NCI-H2029 (cell line): ENCODE measurements at regions not wholly inside any gene's neighbourhood (a gene's known extent, or its start where the extent isn't known, plus 50 kb on each side); places are given as distances from the start of the nearest gene placed in this dataset.
"Not testable (repeated sequence)": the region's sequence is repeated elsewhere in the genome, so short reads cannot be mapped to it uniquely, and the experiment has no call there.

Source experiments
- DNase-seq: peaks from one replicate; lab custom pipeline; 2025; lab: John Stamatoyannopoulos, UW

DNA sequence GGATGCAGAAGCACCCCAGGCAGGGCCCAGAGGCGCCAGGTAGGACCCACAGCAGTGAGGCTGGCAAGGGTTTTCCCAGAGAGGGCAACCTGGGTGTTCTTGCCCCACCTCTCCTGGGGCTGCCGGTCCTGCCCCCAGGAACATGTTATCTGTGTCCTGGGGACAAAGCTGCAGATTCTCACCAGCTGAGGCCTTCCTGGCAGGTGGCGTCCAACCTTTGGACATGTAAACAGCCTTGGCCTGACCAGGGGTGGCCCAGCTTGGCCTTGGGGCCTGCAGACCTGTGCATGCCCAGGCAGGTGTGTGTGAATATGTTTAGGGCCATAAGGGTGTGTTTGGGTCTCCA lies 101.8 kb upstream of the LARP1 start:
- no peak for DNase-seq

DNA sequence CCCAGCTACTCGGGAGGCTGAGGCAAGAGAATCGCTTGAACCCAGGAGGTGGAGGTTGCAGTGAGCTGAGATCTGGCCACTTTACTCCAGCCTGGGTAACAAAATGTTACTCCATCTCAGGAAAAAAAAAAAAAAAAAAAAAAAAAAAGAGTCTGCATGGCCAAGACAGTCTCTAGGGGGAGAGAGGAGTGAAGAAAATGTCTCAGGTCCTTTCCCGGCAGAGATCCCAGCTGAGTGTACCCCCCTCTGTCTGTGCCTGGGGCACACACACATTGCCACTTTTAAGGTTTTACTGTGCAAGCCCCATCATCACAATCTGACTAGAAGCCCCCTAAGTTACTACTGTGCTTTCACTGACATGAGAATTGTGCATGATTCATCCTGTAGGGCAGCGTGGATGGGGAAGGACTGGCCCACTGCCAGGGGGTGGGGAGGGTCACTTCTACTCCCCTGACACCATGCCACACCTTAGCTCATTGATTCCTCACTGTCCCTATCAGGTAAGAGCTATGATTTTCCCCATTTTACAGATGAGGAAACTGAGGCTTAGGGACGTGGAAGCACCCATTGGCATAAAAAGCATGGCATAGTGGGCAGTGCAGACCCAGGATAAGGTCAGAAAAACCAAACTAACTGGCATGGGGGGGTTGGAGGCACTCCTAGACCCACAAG lies 102.3 kb upstream of the LARP1 start:
- no peak for DNase-seq

DNA sequence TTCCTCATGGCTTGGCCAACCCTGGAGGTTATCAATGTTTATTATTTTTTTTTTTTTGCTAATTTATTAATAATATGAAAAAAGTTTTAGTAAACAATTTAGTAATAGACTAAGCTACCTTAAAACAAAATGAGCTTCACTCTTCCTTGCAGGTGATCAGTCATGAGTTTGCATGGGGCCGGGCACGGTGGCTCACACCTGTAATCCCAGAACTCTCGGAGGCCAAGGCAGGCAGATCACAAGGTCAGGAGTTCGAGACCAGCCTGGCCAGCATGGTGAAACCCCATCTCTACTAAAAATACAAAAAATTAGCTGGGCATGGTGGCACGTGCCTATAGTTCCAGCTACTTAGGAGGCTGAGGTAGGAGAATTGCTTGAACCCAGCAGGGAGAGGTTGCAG lies 103.4 kb upstream of the LARP1 start:
- DNase-seq: not testable (repeated sequence)

DNA sequence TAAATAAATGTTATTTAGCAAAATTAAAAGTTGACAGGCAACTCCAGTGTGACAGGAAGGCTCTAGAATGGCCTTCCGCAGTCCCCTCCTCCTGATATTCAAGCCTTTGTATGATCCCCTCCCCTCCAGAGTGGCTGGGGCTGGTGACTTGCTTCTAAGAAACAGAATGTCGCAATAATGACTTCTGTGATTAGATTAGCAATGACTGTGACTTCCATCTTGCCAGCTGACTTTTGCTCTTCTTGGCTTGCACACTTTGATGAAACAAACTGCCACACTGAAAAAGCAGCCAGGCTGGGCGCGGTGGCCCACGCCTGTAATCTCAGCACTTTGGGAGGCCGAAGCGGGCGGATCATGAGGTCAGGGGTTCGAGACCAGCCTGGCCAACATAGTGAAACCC lies 106.5 kb upstream of the LARP1 start:
- no peak for DNase-seq

DNA sequence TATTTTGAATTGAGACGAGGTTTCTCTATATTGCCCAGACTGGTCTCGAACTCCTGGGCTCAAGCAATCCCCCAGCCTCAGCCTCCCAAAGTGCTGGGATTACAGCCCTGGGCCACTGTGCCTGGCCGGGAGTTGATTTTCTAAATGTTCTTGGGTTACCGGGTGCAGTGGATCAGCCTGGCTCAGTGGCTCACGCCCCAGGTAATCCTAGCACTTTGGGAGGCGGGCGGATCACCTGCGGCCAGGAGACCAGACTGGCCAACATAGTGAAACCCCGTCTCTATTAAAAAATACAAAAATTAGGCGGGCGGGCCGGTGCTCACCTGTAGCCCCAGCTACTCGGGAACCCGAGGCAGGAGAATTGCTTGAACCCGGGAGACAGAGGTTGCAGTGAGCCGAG lies 106.9 kb upstream of the LARP1 start:
- DNase-seq: no peak

- no peak for DNase-seq
Measured at GRCh38 chr5:154647761-154648145, 107.4 kb upstream of the LARP1 start.

DNA sequence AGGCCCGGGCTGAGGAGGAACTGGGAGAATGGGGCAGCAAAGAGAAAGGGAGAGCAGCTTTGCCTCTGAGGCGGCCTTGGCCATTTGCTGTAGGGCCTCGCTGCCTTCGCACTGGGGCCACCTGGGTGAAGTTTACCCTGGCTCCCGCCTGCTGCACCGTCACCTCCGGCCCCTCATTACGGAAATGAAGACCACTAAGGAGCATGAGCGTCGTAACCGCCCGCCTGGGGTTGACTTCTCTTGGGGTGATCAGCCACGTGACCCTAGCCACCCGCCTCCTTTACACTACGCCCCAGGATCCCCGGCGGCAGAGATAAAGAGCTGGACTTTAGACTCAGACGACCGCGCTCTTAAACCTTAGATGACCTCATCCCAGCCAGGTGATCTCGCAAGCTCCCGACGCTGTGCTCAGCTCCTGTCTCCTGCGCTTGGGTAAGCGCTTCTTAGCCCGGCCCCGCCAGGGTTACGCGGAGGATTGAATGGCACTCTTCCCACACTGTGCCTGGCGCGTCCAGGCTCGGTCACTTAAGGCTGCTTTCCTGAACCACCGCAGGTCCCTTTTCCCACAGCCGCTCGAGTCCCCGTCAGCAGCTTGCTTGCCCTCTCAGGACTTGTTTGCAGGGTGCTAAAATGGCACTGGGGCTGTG lies 107.9 kb upstream of the LARP1 start:
- DNase-seq: peak; percentile 12

GRCh38 chr5:154646745-154647113 lies 108.4 kb upstream of the LARP1 start:
- DNase-seq: no peak

DNA sequence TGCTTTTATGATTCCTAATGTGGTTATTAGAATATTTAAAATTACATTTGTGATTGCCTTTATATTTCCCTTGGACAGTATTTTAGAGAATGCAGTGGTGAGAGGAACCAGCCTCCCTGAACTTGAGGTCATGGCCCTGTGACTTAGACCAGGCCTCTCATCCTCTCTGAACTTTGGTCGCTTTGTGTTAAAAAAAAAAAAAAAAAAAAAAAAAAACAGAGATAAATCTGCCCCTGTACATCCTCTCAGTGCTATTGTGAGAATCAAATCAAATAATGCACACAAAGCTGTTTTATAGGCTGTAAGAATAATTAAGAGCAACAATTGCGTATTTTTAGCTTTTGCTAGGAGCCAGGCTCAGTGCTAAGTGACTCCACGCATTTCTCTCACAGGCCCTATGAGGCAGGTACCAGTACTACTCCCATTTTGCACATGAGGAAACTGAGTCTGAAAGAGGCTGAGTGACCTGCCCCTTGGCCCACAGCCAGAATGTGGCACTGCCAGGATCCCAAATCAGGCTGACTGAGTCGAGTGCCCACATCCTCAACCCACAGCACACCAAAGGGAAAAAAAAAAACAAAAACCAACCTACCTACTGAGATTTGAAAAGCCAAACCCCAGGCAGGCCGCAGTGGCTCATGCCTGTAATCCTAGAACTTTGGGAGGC lies 110.3 kb upstream of the LARP1 start:
- no peak for DNase-seq

GRCh38 chr5:154642499-154643245 lies 112.5 kb upstream of the LARP1 start:
- DNase-seq: no peak

GRCh38 chr5:154640213-154640831 lies 114.9 kb upstream of the LARP1 start:
- not testable (repeated sequence) for DNase-seq

GRCh38 chr5:154636786-154637185 lies 118.4 kb upstream of the LARP1 start:
- not testable (repeated sequence) for DNase-seq

DNA sequence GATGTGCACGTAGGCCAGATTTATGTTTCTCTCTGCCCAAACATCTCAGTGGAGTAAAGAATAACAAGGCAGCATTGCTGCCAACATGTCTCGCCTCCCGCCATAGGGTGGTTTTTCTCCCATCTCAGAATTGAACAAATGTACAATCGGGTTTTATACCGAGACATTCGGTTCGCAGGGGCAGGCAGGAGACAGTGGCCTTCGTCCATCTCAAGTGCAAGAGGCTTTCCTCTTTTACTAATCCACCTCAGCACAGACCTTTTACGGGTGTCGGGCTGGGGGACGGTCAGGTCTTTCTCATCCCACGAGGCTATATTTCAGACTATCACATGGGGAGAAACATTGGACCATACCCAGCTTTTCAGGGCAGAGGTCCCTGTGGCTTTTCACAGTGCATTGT lies 118.9 kb upstream of the LARP1 start:
- not testable (repeated sequence) for DNase-seq

DNA sequence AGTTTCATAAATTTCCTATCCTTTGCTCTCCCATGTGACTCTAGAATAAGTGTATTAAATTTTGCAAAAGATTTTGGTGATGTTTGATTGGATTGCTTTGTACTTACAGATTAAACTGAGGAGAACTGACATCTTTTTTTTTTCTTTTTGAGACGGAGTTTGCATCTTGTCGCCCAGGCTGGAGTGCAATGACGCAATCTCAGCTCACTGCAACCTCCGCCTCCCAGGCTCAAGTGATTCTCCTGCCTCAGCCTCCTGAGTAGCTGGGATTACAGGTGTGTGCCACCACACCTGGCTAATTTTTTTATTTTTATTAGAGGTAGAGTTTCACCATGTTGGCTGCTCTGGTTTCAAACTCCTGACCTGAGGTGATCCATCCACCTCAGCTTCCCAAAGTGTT lies 121.4 kb upstream of the LARP1 start:
- not testable (repeated sequence) for DNase-seq

DNA sequence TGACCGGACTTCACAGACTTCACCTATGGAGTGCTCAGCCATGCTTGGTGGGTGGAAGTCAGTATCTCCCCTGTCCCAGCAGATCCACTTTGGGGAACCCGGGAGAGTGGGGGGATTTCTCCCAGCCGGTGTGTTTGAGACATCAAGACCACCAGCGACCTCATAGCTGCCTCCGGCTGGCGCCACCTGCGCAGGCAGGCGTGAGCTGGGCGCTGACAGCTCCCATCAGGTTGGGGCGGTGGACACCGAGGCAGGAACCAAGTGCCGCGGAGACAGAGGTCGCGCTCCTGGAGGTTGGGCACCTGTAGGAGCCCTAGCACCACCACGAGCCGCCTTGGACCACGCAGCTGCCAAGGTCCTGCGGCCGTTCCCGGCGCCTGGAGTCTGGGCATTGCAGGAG lies 124.0 kb upstream of the LARP1 start:
- DNase-seq: no peak

- DNase-seq: no peak
Measured at GRCh38 chr5:154630410-154630809, 124.8 kb upstream of the LARP1 start.

GRCh38 chr5:154628685-154629084 lies 126.5 kb upstream of the LARP1 start:
- DNase-seq: no peak

DNA sequence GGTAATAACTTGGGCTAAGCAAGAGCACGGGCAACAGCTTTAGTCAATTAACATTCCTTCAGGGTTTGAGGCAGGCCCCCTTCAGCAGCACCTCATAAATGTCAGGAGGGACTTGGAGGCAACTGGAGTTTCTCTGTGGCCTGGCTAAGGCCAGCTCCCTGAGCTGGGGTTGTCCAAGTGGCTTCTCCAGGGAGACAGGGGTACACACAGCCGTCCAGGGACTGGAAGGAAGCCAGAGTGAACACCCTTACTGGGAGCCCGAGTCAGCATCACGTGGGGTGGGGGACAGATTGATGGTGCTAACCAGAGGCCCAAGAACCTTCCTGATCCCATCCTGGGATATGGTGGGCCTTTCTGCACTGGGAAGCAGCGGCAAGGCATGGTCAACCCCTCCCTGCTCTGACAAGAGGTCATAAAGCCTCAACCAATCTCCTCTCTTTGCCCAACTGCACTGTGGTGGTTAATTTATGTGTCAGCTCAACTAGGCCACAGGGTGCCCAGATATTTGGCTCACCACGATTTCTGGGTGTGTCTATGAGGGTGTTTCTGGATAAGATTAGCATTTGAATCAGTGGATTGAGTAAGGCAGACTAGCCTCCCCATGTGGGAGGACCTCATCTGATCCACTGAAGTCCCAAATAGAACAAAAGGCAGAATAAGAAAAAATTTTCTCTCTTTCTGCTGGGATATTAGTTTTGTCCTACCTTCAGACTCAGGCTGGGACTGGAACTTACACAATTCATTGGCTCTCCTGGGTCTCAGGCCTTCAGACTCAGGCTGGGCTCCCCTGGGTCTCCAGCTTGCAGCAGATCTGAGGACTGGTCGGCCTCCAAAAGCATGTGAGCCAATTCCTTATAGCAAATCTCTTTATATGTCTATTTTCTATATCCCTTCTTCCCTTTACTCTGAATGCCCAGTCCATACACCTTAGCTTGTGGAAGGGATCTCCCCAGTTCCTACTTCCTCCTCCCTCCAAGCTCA lies 127.2 kb upstream of the LARP1 start:
- DNase-seq: no peak

DNA sequence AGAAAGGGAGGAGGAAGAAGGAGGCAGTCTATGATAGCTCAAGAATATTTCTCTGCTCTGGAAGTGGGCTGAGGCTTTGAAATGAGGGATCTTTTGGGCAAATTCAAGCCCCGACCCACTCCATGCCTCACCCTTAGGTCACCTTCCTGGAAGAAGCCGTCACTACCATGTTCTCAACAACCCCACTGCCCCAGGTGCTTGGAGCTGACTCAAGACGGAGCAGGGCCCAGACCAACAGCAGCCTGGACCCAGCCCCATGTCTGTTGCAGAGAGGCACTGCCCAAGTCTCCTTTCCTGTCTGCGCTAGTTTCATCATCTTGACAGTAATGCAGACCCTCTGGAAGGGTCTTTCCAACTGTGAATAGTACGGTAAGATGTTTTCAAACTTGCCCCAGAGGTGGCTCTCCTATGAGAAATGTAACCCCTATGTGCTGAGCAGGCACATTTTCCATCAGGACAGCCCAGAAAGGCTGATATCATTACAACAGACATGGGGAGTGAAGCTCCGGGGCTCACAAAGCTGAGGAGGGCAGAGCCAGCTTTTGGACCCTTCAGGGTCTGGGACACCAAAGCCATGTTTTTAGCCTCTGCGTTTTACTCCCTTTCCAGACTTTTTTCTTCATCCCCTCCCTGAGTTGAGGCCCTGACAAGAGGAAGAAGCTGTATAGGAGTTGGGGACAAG lies 128.2 kb upstream of the LARP1 start:
- DNase-seq: no peak

DNA sequence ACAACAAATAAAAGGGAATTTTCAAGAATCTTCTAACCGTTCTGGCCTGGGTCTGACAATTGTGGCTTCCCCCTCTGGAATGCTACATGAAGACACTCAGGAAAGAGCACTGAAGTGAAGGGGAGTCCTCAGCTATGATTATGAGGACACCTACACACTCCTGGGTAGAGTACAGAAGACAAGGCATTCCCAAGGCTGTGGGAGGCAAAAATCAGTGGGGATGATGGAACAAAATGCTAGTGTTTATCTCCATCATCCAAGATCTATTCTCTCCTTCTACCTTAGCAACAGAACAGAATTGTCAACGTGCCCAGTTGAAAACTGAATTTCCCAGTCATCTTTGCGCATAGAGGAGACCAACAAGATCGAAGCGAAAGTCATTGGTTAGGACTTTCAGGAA lies 130.1 kb upstream of the LARP1 start:
- no peak for DNase-seq

GRCh38 chr5:154624341-154624740 lies 130.8 kb upstream of the LARP1 start:
- DNase-seq: no peak
